HepG2 (cell line): ENCODE measurements at regions not wholly inside any gene's neighbourhood (a gene's known extent, or its start where the extent isn't known, plus 50 kb on each side); places are given as distances from the start of the nearest gene placed in this dataset.

Experiments used
- BATF2 ChIP-seq: sonication (generic); formaldehyde crosslinking; IDR thresholded peaks from 2 replicates; pipeline ENCODE4 v1.8.0; 2022; ENCODE audit warnings: mild to moderate bottlenecking, missing genetic modification reagents, moderate library complexity
- CEBPG ChIP-seq: IDR thresholded peaks from 2 replicates; pipeline ENCODE4 v1.6.1; 2016
- GABPA ChIP-seq, 2 experiments: IDR thresholded peaks; 2 replicates each; pipeline ENCODE4 v1.6.1; 2011 to 2016; ENCODE audit warnings: low read depth in 2 of 2, low read length in 1 of 2, missing biosample characterization in 1 of 2, missing genetic modification characterization in 1 of 2
- MTA3 ChIP-seq: sonication (generic); formaldehyde crosslinking; IDR thresholded peaks from 2 replicates; pipeline ENCODE4 v1.4.0; 2020; ENCODE audit warnings: missing genetic modification reagents
- PITX1 ChIP-seq: sonication (generic); formaldehyde crosslinking; IDR thresholded peaks from 2 replicates; pipeline ENCODE4 v1.5.1; 2020; ENCODE audit warnings: mild to moderate bottlenecking, missing genetic modification reagents
- RARG ChIP-seq: sonication (generic); formaldehyde crosslinking; IDR thresholded peaks from 2 replicates; pipeline ENCODE4 v1.4.0; 2020; ENCODE audit warnings: low read depth, mild to moderate bottlenecking, missing genetic modification reagents
- RBAK ChIP-seq: sonication (generic); formaldehyde crosslinking; IDR thresholded peaks from 2 replicates; pipeline ENCODE4 v1.5.1; 2020; ENCODE audit warnings: mild to moderate bottlenecking, missing genetic modification reagents
- SALL2 ChIP-seq: sonication (generic); formaldehyde crosslinking; IDR thresholded peaks from 2 replicates; pipeline ENCODE4 v1.8.1; 2023; ENCODE audit warnings: mild to moderate bottlenecking, missing genetic modification reagents, inconsistent platforms
- TRIM24 ChIP-seq: sonication (generic); formaldehyde crosslinking; IDR thresholded peaks from 2 replicates; pipeline ENCODE4 v1.8.0; 2022; ENCODE audit warnings: mild to moderate bottlenecking, missing genetic modification reagents
- ZBTB39 ChIP-seq: sonication (generic); formaldehyde crosslinking; IDR thresholded peaks from 2 replicates; pipeline ENCODE4 v1.5.0; 2020; ENCODE audit warnings: missing genetic modification reagents
- ZFP62 ChIP-seq: sonication (generic); formaldehyde crosslinking; IDR thresholded peaks from 2 replicates; pipeline ENCODE4 v1.4.0; 2020; ENCODE audit warnings: missing genetic modification reagents
- ZHX2 ChIP-seq, 2 experiments: sonication (generic) in 1 of 2; formaldehyde crosslinking in 1 of 2; IDR thresholded peaks; 2 replicates each; pipeline versions ENCODE4 v1.6.1 to v1.9.0; 2014 to 2022; ENCODE audit warnings: antibody characterized with exemption in 1 of 2, borderline replicate concordance in 1 of 2, inconsistent platforms in 1 of 2, low read depth in 1 of 2, missing genetic modification reagents in 1 of 2
- ZNF225 ChIP-seq: sonication (generic); formaldehyde crosslinking; IDR thresholded peaks from 2 replicates; pipeline ENCODE4 v1.4.0; 2020; ENCODE audit warnings: mild to moderate bottlenecking, missing genetic modification reagents
- ZNF350 ChIP-seq: sonication (generic); formaldehyde crosslinking; IDR thresholded peaks from 2 replicates; pipeline ENCODE4 v1.4.0; 2020; ENCODE audit warnings: mild to moderate bottlenecking, low read depth, missing genetic modification reagents, borderline replicate concordance
- ZNF354B ChIP-seq: sonication (generic); formaldehyde crosslinking; IDR thresholded peaks from 2 replicates; pipeline ENCODE4 v1.8.0; 2022; ENCODE audit warnings: mild to moderate bottlenecking, missing genetic modification reagents
- ZNF503 ChIP-seq: sonication (generic); formaldehyde crosslinking; IDR thresholded peaks from 2 replicates; pipeline ENCODE4 v1.4.0; 2020; ENCODE audit warnings: missing genetic modification reagents
- ZNF674 ChIP-seq: sonication (generic); formaldehyde crosslinking; IDR thresholded peaks from 2 replicates; pipeline ENCODE4 v1.5.0; 2020; ENCODE audit warnings: low read depth, mild to moderate bottlenecking, missing genetic modification reagents
- ZNF782 ChIP-seq: sonication (generic); formaldehyde crosslinking; IDR thresholded peaks from 2 replicates; pipeline ENCODE4 v1.4.0; 2020; ENCODE audit warnings: missing genetic modification reagents, mild to moderate bottlenecking, borderline replicate concordance

- TF ChIP-seq ZNF350 (CRISPR knock-in tag) (peak; percentile 88), CEBPG (CRISPR knock-in tag) (peak; percentile 53), BATF2 (CRISPR knock-in tag) (peak; percentile 90; the same call in 1 of the 2 replicates), TRIM24 (CRISPR knock-in tag) (peak; percentile 76; the same call in 1 of the 2 replicates), ZBTB39 (peak; percentile 46; the same call in 1 of the 2 replicates), ZFP62 (CRISPR knock-in tag) (no peak), ZHX2 (IDR thresholded peaks at IDR 0.05; ENCODE audit: low read depth) (peak; percentile 71), ZHX2 (CRISPR knock-in tag; IDR thresholded peaks at IDR 0.05; ENCODE audit: borderline replicate concordance) (peak; percentile 97; the same call in 1 of the 2 replicates), GABPA (IDR thresholded peaks at IDR 0.05; ENCODE audit: low read depth, low read length) (no peak), GABPA (CRISPR knock-in tag; IDR thresholded peaks at IDR 0.05; ENCODE audit: low read depth) (peak; percentile 56; the same call in 1 of the 2 replicates), ZNF674 (no peak; the same call in 1 of the 2 replicates), SALL2 (CRISPR knock-in tag) (peak; percentile 68; the same call in 1 of the 2 replicates), PITX1 (CRISPR knock-in tag) (peak; percentile 82), RARG (CRISPR knock-in tag) (no peak), ZNF782 (CRISPR knock-in tag) (peak; percentile 93), ZNF503 (CRISPR knock-in tag) (no peak), RBAK (CRISPR knock-in tag) (no peak), MTA3 (CRISPR knock-in tag) (no peak), ZNF354B (peak; percentile 94), ZNF225 (CRISPR knock-in tag) (peak; percentile 99)
Measured at GRCh38 chr6:13873288-13874190, 51.2 kb upstream of the RNF182 start (continued).
